HepG2 (cell line): ENCODE measurements at regions not wholly inside any gene's neighbourhood (a gene's known extent, or its start where the extent isn't known, plus 50 kb on each side); places are given as distances from the start of the nearest gene placed in this dataset.
"Not testable (repeated sequence)": the region's sequence is repeated elsewhere in the genome, so short reads cannot be mapped to it uniquely, and the experiment has no call there.

ENCODE experiments used
- ATAC-seq: fragments of 200-7000 bp; cut with Tn5 transposase; 3 replicates; pipeline ENCODE4 v1.9.1; 2020; ENCODE audit warnings: mild to moderate bottlenecking, moderate library complexity
- BruUV-seq: library from RNA; stranded (reverse); fragments of 400-500 nt; replicated peaks from 2 replicates; lab custom pipeline; 2021; lab: Mats Ljungman, UMichigan
- CTCF ChIA-PET: fragments of 300-600 bp; formaldehyde crosslinking; extraction: SDS; loops from one replicate; lab custom pipeline; 2021; ENCODE audit warnings: low total read pairs, inconsistent platforms, low intra/inter-chr PET ratio; lab: Yijun Ruan, JAX
- POLR2A ChIA-PET: fragments of 350-600 bp; sonication (Branson Sonifier 250); formaldehyde crosslinking; loops from one replicate; lab custom pipeline; 2020; ENCODE audit warnings: antibody characterized with exemption, inconsistent platforms; lab: Yijun Ruan, JAX
- DNase-seq: peaks from one replicate; pipeline ENCODE4 v3.0.0-alpha.2; 2015; ENCODE audit warnings: low spot score
- FAIRE-seq: peaks from 3 replicates; lab custom pipeline; 2011; peaks lifted over from hg19 to GRCh38; lab: Jason Lieb, UNC
- H2AFZ ChIP-seq: one replicate; pipeline ENCODE4 v1.6.1; 2011; ENCODE audit warnings: low read length, inconsistent platforms
- H3K27ac ChIP-seq: fragments of 300-600 bp; 3 replicates; pipeline ENCODE4 v1.8.0; 2011; ENCODE audit warnings: mixed run types, mild to moderate bottlenecking, mixed read lengths, low read length, inconsistent platforms; ENCODE audit not compliant: insufficient read depth; ENCODE audit errors: extremely low read length
- H3K27me3 ChIP-seq, 2 experiments: fragments of 200-600 bp in 1 of 2; 2 replicates in 1 of 2; 3 replicates in 1 of 2; pipeline versions ENCODE4 v1.6.0 to v1.8.0; 2011; ENCODE audit warnings: low read length in 2 of 2, mild to moderate bottlenecking in 2 of 2, moderate library complexity in 2 of 2, inconsistent platforms in 1 of 2; ENCODE audit not compliant: insufficient read depth in 2 of 2, control insufficient read depth in 1 of 2
- H3K36me3 ChIP-seq, 2 experiments: fragments of 200-600 bp in 1 of 2; replicated peaks in 1 of 2; 2 replicates in 1 of 2; 3 replicates in 1 of 2; pipeline versions ENCODE4 v1.5.1 to v1.8.0; 2011; ENCODE audit warnings: low read length in 2 of 2, inconsistent platforms in 1 of 2; ENCODE audit not compliant: insufficient read depth in 2 of 2, control insufficient read depth in 1 of 2
- H3K4me1 ChIP-seq: 2 replicates; pipeline ENCODE4 v1.5.1; 2012; ENCODE audit warnings: low read length, inconsistent platforms; ENCODE audit not compliant: insufficient read depth
- H3K4me2 ChIP-seq: 2 replicates; pipeline ENCODE4 v1.6.0; 2011; ENCODE audit warnings: low read depth, low read length, inconsistent platforms
- H3K4me3 ChIP-seq, 3 experiments: fragments of 200-600 bp in 1 of 3; sonication (generic), shearing (Covaris generic) in 1 of 3; replicated peaks in 1 of 3; 2 replicates each; pipeline ENCODE4 v1.5.1; 2011 to 2016; ENCODE audit warnings: low read length in 3 of 3, inconsistent platforms in 2 of 3, low read depth in 2 of 3, mild to moderate bottlenecking in 2 of 3, control low read depth in 1 of 3, mixed read lengths in 1 of 3; ENCODE audit not compliant: insufficient read depth in 1 of 3
- H3K79me2 ChIP-seq: one replicate; pipeline ENCODE4 v1.6.1; 2011; ENCODE audit warnings: low read length, inconsistent platforms; ENCODE audit not compliant: insufficient read depth
- H3K9ac ChIP-seq: 2 replicates; pipeline ENCODE4 v1.6.0; 2011; ENCODE audit warnings: mild to moderate bottlenecking, low read depth, low read length, inconsistent platforms; ENCODE audit not compliant: insufficient read depth
- H3K9me3 ChIP-seq: 2 replicates; pipeline ENCODE4 v1.5.1; 2012; ENCODE audit warnings: mild to moderate bottlenecking, low read length
- H4K20me1 ChIP-seq: 2 replicates; pipeline ENCODE4 v1.6.0; 2011; ENCODE audit warnings: inconsistent platforms, mild to moderate bottlenecking, low read length, moderate library complexity; ENCODE audit not compliant: insufficient read depth
- WGBS: methylation state at CpG from one replicate; pipeline ENCODE4 v1.1.6; 2017; ENCODE audit warnings: low lambda C conversion rate; 5-methylcytosine and 5-hydroxymethylcytosine counted together
- in situ Hi-C: cut with HindIII; loops from 2 replicates; pipeline ENCODE4 v1.10.0; 2017; ENCODE audit warnings: low pct_unique_long_range_greater_than_20kb; ENCODE audit not compliant: extremely low pct_ligation_motif_present
- intact Hi-C: fragments of 100-400 bp; cut with micrococcal nuclease; formaldehyde crosslinking; loops from one replicate; pipeline ENCODE4 v1.10.0; 2022; ENCODE audit not compliant: unreplicated experiment

- POLR2A ChIA-PET, intact Hi-C loops, CTCF ChIA-PET, DNase-seq, H3K4me2 ChIP-seq, H3K4me1 ChIP-seq, H4K20me1 ChIP-seq, H3K4me3 ChIP-seq, H3K36me3 ChIP-seq, H3K79me2 ChIP-seq, H3K27me3 ChIP-seq, H3K9me3 ChIP-seq, H3K9ac ChIP-seq, ATAC-seq, BruUV-seq, H2AFZ ChIP-seq, FAIRE-seq, H3K27ac ChIP-seq, in situ Hi-C loops: not testable (repeated sequence)
- WGBS: no CpG with 5 or more reads among the region's 7 CpGs
Measured at GRCh38 chr13:111757094-111757493, 309.9 kb upstream of the SOX1 start.

- DNase-seq, intact Hi-C loops, FAIRE-seq, H3K36me3 ChIP-seq, H3K9me3 ChIP-seq, H3K4me2 ChIP-seq, H2AFZ ChIP-seq, BruUV-seq, in situ Hi-C loops, H3K4me3 ChIP-seq, POLR2A ChIA-PET, H3K79me2 ChIP-seq, CTCF ChIA-PET, H3K27ac ChIP-seq, H4K20me1 ChIP-seq, H3K27me3 ChIP-seq, H3K9ac ChIP-seq, H3K4me1 ChIP-seq, ATAC-seq: not testable (repeated sequence)
- WGBS: no CpG with 5 or more reads among the region's 3 CpGs
Measured at GRCh38 chr13:111757618-111758017, 309.3 kb upstream of the SOX1 start.

- CTCF ChIA-PET: not testable (repeated sequence)
Measured at GRCh38 chr13:111763001-111763872, 303.7 kb upstream of the SOX1 start.

GRCh38 chr13:111764550-111764949 lies 302.4 kb upstream of the SOX1 start:
- H3K4me3 ChIP-seq, H3K9ac ChIP-seq, H3K4me1 ChIP-seq, H3K79me2 ChIP-seq, BruUV-seq, H2AFZ ChIP-seq, CTCF ChIA-PET, H3K27me3 ChIP-seq, FAIRE-seq, in situ Hi-C loops, ATAC-seq, H3K4me2 ChIP-seq, H4K20me1 ChIP-seq, H3K9me3 ChIP-seq, H3K36me3 ChIP-seq, DNase-seq, POLR2A ChIA-PET, intact Hi-C loops, H3K27ac ChIP-seq: not testable (repeated sequence)
- WGBS: no CpG with 5 or more reads among the region's 15 CpGs

More at GRCh38 chr13:111763001-111763872, 303.7 kb upstream of the SOX1 start:
- H3K4me1 ChIP-seq, DNase-seq, in situ Hi-C loops, H3K79me2 ChIP-seq, H3K9ac ChIP-seq, BruUV-seq, ATAC-seq, H3K4me2 ChIP-seq, H4K20me1 ChIP-seq, H3K4me3 ChIP-seq, POLR2A ChIA-PET, intact Hi-C loops, H3K9me3 ChIP-seq, FAIRE-seq, H3K27ac ChIP-seq, H3K27me3 ChIP-seq, H3K36me3 ChIP-seq, H2AFZ ChIP-seq: not testable (repeated sequence)
- no CpG with 5 or more reads among the region's 34 CpGs for WGBS
